Ascending aorta (tissue), 2 donors: ENCODE measurements at regions not wholly inside any gene's neighbourhood (a gene's known extent, or its start where the extent isn't known, plus 50 kb on each side); places are given as distances from the start of the nearest gene placed in this dataset.

Source experiments
- DNase-seq, 2 donors: peaks; one replicate each; pipeline ENCODE4 v3.0.0-alpha.2; 2019; ENCODE audit warnings: low spot score in 2 of 2
- H3K27ac ChIP-seq, 2 donors: fragments of 200-600 bp; sonication (generic); one replicate each; pipeline ENCODE4 v1.5.1; 2016 to 2017; ENCODE audit warnings: mild to moderate bottlenecking in 1 of 2
- H3K27me3 ChIP-seq: fragments of 200-600 bp; sonication (generic); one replicate; pipeline ENCODE4 v1.5.1; 2017
- H3K36me3 ChIP-seq, 2 donors: fragments of 200-600 bp; sonication (generic); one replicate each; pipeline ENCODE4 v1.5.1; 2016
- H3K4me1 ChIP-seq, 2 donors: fragments of 200-600 bp; sonication (generic); one replicate each; pipeline ENCODE4 v1.5.1; 2016 to 2017; ENCODE audit warnings: mild to moderate bottlenecking in 1 of 2
- H3K4me3 ChIP-seq, 2 donors: fragments of 200-600 bp; sonication (generic); one replicate each; pipeline ENCODE4 v1.5.1; 2016 to 2017; ENCODE audit warnings: mild to moderate bottlenecking in 1 of 2
- H3K9me3 ChIP-seq, 2 donors: fragments of 200-600 bp; sonication (generic); one replicate each; pipeline ENCODE4 v1.5.1; 2016
- CTCF ChIP-seq, 3 experiments: fragments of 200-600 bp in 2 of 3; fragments of 450-650 bp in 1 of 3; sonication (generic) in 2 of 3; IDR thresholded peaks; one replicate each; pipeline ENCODE4 v1.5.1; 2016 to 2019; ENCODE audit warnings: antibody characterized with exemption in 3 of 3, mild to moderate bottlenecking in 1 of 3, moderate library complexity in 1 of 3
- intact Hi-C: fragments of 100-400 bp; cut with DNase I; formaldehyde crosslinking; loops from one replicate; pipeline ENCODE4 v1.15.1; 2023

- H3K27me3 ChIP-seq = no peaks in the 10 kb centered on the region
- H3K9me3 ChIP-seq = no peaks in the 10 kb centered on the region
- DNase-seq = no peak
- intact Hi-C loops = no loop called here
- no peaks in the 10 kb centered on the region for H3K4me1 ChIP-seq
- no peaks in the 10 kb centered on the region for H3K36me3 ChIP-seq
- no peak overlapping the region for H3K27ac ChIP-seq
- TF ChIP-seq CTCF (IDR thresholded peaks at IDR 0.05) = peak in 2 of 3 experiments; percentile 6 to 30
- H3K4me3 ChIP-seq = no peak overlapping the region
These were observed 103.9 kb upstream of the MYL2 start for GRCh38 chr12:111024205-111024801.

DNA sequence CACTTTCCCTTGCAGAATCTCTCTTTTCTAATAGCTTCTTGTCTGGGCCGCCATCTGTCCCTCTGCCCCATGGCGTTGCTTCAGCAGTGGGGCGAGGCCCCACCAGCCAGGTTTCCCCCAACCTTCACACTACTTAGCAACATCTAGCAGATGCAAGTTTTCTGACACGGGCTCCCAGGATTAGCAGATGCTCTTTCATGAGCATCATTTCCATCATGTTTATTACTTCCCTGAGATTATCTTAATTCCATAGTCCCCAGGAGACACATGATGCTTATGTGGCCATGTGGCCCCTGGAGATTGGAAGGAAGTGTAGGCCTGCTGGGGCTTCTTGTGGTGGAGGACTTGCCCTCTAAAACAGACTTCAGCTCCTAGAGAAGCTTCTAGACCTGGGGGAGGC is 102.0 kb upstream of the MYL2 start:
- no peak for DNase-seq
- intact Hi-C loops = no loop called here

DNA sequence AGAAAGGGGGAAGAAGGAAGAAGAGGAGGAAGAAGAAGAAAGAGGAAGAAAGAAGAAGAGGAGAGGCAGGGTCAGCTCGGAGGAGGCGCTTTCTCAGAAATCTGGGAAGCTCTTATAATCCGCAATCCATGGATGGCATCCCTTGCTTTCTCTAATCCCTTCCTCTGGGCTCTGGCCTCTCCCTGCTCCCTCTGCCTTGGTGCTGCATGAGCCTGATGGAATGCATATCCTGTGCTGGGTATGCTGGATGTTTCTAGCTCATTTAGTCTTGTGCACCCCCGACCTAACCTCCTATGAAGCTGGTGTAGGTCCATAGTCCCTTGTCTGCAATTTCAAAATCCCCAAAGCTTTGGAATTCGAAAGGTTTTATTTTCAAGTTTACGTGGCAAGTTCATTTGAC is 94.2 kb upstream of the MYL2 start:
- no peaks in the 10 kb centered on the region for H3K4me1 ChIP-seq
- intact Hi-C loops = no loop called here
- DNase-seq = no peak
- H3K9me3 ChIP-seq = no peaks in the 10 kb centered on the region
- H3K36me3 ChIP-seq = no peaks in the 10 kb centered on the region
- H3K27ac ChIP-seq = no peak overlapping the region
- no peak overlapping the region for H3K4me3 ChIP-seq
- H3K27me3 ChIP-seq = no peaks in the 10 kb centered on the region
- TF ChIP-seq CTCF (IDR thresholded peaks at IDR 0.05) = no peak

More for the DNA sequence above, 102.0 kb upstream of the MYL2 start:
- TF ChIP-seq CTCF (IDR thresholded peaks at IDR 0.05) = no peak
- H3K27me3 ChIP-seq = no peaks in the 10 kb centered on the region
- no peaks in the 10 kb centered on the region for H3K36me3 ChIP-seq
- H3K4me1 ChIP-seq = no peaks in the 10 kb centered on the region
- no peak overlapping the region for H3K27ac ChIP-seq
- no peak overlapping the region for H3K4me3 ChIP-seq
- no peaks in the 10 kb centered on the region for H3K9me3 ChIP-seq

GRCh38 chr12:111012918-111013317 is 92.5 kb upstream of the MYL2 start:
- Histone ChIP-seq H3K27ac (no peak overlapping the region), H3K4me1 (no peaks in the 10 kb centered on the region), H3K36me3 (no peaks in the 10 kb centered on the region), H3K9me3 (no peaks in the 10 kb centered on the region), H3K27me3 (no peaks in the 10 kb centered on the region), H3K4me3 (no peak overlapping the region)
- no peak for TF ChIP-seq CTCF (IDR thresholded peaks at IDR 0.05)
- no peak for DNase-seq
- intact Hi-C loops = no loop called here

DNA sequence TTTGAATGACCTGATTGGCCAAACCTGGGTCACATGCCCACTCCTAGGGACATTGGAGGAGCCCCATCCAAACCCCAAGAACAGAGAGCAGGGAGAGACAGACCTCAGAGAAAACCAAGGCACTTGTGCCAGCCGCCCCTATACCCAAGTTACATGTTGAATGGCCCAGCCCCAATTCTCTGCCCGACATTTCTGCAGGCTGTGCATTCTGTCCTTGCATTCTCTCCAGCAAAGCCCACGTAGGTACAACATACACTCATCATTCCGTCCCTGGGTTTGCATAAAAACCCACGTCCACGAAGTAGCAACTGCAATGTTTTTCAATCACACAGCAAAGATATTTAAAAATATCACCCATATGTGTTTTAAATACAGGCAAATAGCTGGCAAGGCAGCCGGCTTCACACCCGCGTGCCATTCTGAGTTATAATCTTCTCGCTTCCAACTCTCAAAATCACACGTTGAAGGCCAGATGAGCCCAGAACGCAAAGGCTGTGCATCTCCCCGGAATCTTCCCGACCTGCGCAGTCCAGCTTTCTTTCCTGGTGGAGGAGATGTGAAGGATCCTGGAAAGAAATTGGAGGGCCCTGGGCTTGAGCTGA is 91.7 kb upstream of the MYL2 start:
- Histone ChIP-seq H3K4me3 (no peak overlapping the region), H3K27me3 (no peaks in the 10 kb centered on the region), H3K36me3 (no peaks in the 10 kb centered on the region), H3K4me1 (no peaks in the 10 kb centered on the region), H3K9me3 (no peaks in the 10 kb centered on the region), H3K27ac (no peak overlapping the region)
- no peak for TF ChIP-seq CTCF (IDR thresholded peaks at IDR 0.05)
- DNase-seq = no peak
- intact Hi-C loops = no loop called here
